IPS-15b (cell line): ENCODE measurements at regions not wholly inside any gene's neighbourhood (a gene's known extent, or its start where the extent isn't known, plus 50 kb on each side); places are given as distances from the start of the nearest gene placed in this dataset.
"Not testable (repeated sequence)": the region's sequence is repeated elsewhere in the genome, so short reads cannot be mapped to it uniquely, and the experiment has no call there.

Source experiments
- H3K27me3 ChIP-seq: one replicate; pipeline ENCODE4 v1.6.1; 2013; ENCODE audit warnings: low read length; ENCODE audit not compliant: control insufficient read depth, insufficient read depth
- H3K36me3 ChIP-seq: one replicate; pipeline ENCODE4 v1.6.1; 2013; ENCODE audit warnings: low read length; ENCODE audit not compliant: control insufficient read depth, insufficient read depth
- H3K4me1 ChIP-seq: one replicate; pipeline ENCODE4 v1.6.1; 2013; ENCODE audit warnings: mild to moderate bottlenecking, low read length; ENCODE audit not compliant: control insufficient read depth, insufficient read depth
- H3K4me3 ChIP-seq: one replicate; pipeline ENCODE4 v1.5.1; 2013; ENCODE audit warnings: low read depth, low read length
- H3K9ac ChIP-seq: one replicate; pipeline ENCODE4 v1.6.1; 2013; ENCODE audit warnings: low read depth, mild to moderate bottlenecking, low read length
- H3K9me3 ChIP-seq: one replicate; pipeline ENCODE4 v1.6.1; 2013; ENCODE audit warnings: mild to moderate bottlenecking, low read length; ENCODE audit not compliant: control insufficient read depth, insufficient read depth

GRCh38 chr1:157315544-157315943, 177.3 kb upstream of the ETV3 start:
- no peaks in the 10 kb centered on the region for H3K27me3 ChIP-seq
- H3K4me3 ChIP-seq, result no peak overlapping the region
- peaks cover 10% of the 10 kb centered on the region for H3K4me1 ChIP-seq
- no peak overlapping the region for H3K9ac ChIP-seq
- no peaks in the 10 kb centered on the region for H3K36me3 ChIP-seq
- H3K9me3 ChIP-seq, result no peaks in the 10 kb centered on the region

- Histone ChIP-seq H3K9me3 (no peaks in the 10 kb centered on the region), H3K27me3 (no peaks in the 10 kb centered on the region), H3K4me1 (peaks cover 14% of the 10 kb centered on the region), H3K9ac (no peak overlapping the region), H3K36me3 (no peaks in the 10 kb centered on the region), H3K4me3 (no peak overlapping the region)
Observed at GRCh38 chr1:157314408-157314807, 176.2 kb upstream of the ETV3 start.

GRCh38 chr1:157313240-157313807, 175.1 kb upstream of the ETV3 start:
- Histone ChIP-seq H3K36me3 (no peaks in the 10 kb centered on the region), H3K4me1 (peaks cover 14% of the 10 kb centered on the region), H3K9me3 (no peaks in the 10 kb centered on the region), H3K27me3 (no peaks in the 10 kb centered on the region), H3K9ac (no peak overlapping the region), H3K4me3 (no peak overlapping the region)

- Histone ChIP-seq H3K9me3 (no peaks in the 10 kb centered on the region), H3K4me3 (no peak overlapping the region), H3K36me3 (no peaks in the 10 kb centered on the region), H3K4me1 (peaks cover 14% of the 10 kb centered on the region), H3K27me3 (no peaks in the 10 kb centered on the region), H3K9ac (no peak overlapping the region)
Observed at GRCh38 chr1:157312082-157312812, 174.1 kb upstream of the ETV3 start.

GRCh38 chr1:157311730-157312081, 173.5 kb upstream of the ETV3 start:
- H3K9ac ChIP-seq, result no peak overlapping the region
- H3K4me3 ChIP-seq, result no peak overlapping the region
- H3K9me3 ChIP-seq, result no peaks in the 10 kb centered on the region
- no peaks in the 10 kb centered on the region for H3K36me3 ChIP-seq
- no peaks in the 10 kb centered on the region for H3K27me3 ChIP-seq
- peaks cover 14% of the 10 kb centered on the region for H3K4me1 ChIP-seq

GRCh38 chr1:157310805-157311729, 172.9 kb upstream of the ETV3 start:
- not testable (repeated sequence) for H3K27me3 ChIP-seq, H3K9ac ChIP-seq, H3K9me3 ChIP-seq, H3K4me3 ChIP-seq, H3K36me3 ChIP-seq
- peaks cover 14% of the 10 kb centered on the region for H3K4me1 ChIP-seq

GRCh38 chr1:157310401-157310800, 172.2 kb upstream of the ETV3 start:
- H3K36me3 ChIP-seq, result no peaks in the 10 kb centered on the region
- no peak overlapping the region for H3K9ac ChIP-seq
- no peaks in the 10 kb centered on the region for H3K9me3 ChIP-seq
- H3K4me1 ChIP-seq, result peaks cover 14% of the 10 kb centered on the region
- no peaks in the 10 kb centered on the region for H3K27me3 ChIP-seq
- no peak overlapping the region for H3K4me3 ChIP-seq

- Histone ChIP-seq H3K4me1 (peaks cover 14% of the 10 kb centered on the region), H3K36me3 (no peaks in the 10 kb centered on the region), H3K9me3 (no peaks in the 10 kb centered on the region), H3K27me3 (no peaks in the 10 kb centered on the region), H3K4me3 (no peak overlapping the region), H3K9ac (no peak overlapping the region)
Observed at GRCh38 chr1:157307491-157307890, 169.3 kb upstream of the ETV3 start.

GRCh38 chr1:157306896-157307295, 168.7 kb upstream of the ETV3 start:
- Histone ChIP-seq H3K9me3 (no peaks in the 10 kb centered on the region), H3K4me3 (no peak overlapping the region), H3K36me3 (no peaks in the 10 kb centered on the region), H3K27me3 (no peaks in the 10 kb centered on the region), H3K4me1 (peaks cover 14% of the 10 kb centered on the region), H3K9ac (no peak overlapping the region)

GRCh38 chr1:157304271-157304670, 166.1 kb upstream of the ETV3 start:
- Histone ChIP-seq H3K4me3 (no peak overlapping the region), H3K9me3 (no peaks in the 10 kb centered on the region), H3K4me1 (no peaks in the 10 kb centered on the region), H3K27me3 (no peaks in the 10 kb centered on the region), H3K9ac (no peak overlapping the region), H3K36me3 (no peaks in the 10 kb centered on the region)

GRCh38 chr1:157302724-157303123, 164.5 kb upstream of the ETV3 start:
- H3K4me3 ChIP-seq, result no peak overlapping the region
- no peaks in the 10 kb centered on the region for H3K9me3 ChIP-seq
- H3K9ac ChIP-seq, result no peak overlapping the region
- H3K4me1 ChIP-seq, result no peaks in the 10 kb centered on the region
- no peaks in the 10 kb centered on the region for H3K27me3 ChIP-seq
- H3K36me3 ChIP-seq, result no peaks in the 10 kb centered on the region

GRCh38 chr1:157302199-157302497, 164.0 kb upstream of the ETV3 start:
- H3K27me3 ChIP-seq, result no peaks in the 10 kb centered on the region

More at GRCh38 chr1:157302199-157302497, 164.0 kb upstream of the ETV3 start:
- no peak overlapping the region for H3K4me3 ChIP-seq
- H3K9me3 ChIP-seq, result no peaks in the 10 kb centered on the region
- no peak overlapping the region for H3K9ac ChIP-seq
- H3K36me3 ChIP-seq, result no peaks in the 10 kb centered on the region
- H3K4me1 ChIP-seq, result no peaks in the 10 kb centered on the region
